ENCODE measurements at regions not wholly inside any gene's neighbourhood (a gene's known extent, or its start where the extent isn't known, plus 50 kb on each side); places are given as distances from the start of the nearest gene placed in this dataset.

DNA sequence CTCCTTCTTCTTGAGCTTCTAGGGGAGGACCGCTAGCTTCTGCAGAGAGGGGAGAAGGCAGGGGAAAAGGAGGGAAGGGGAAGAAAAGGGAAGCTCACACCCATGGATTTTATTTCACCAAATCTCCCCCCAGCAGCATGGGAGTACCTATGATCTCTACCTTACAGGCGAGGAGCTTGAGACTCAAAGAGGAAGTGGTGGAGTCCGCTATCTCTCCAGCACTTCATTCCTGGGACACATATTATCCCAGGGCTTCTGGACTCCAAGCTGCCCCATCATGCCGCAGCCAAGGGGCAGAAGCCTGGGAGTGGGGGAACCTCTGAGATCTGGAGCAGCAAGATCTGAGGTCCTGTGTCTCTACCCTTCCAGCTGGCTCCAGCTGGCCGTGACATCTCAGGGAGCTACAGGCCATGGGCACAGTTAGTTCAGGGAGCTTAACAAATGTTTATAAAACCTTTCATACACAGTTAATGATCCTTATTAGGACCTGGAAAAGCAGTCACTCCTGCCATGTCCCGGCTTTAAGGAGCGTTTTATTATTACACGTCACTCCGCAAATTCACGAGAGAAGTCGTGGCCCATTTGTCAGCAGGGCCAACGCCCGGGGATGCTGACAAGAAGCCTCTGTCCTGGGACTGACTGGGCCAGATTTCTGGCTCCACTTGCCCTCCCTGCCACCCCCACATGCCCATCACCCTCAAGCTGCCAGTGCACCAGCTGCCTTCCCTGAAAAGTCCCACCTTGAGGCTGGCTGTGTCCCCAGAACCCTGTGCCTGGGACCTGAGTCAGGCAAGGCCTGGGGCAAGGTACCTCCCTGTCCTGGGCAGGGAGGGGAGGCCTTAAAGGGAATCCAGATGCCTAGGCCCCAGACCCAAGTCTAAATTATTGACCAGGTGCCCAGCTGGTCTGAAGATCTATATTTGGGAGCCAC, 132.1 kb upstream of the ZMIZ1 start:
- peak in 1 of 2 donors; percentile 32 for DNase-seq
- intact Hi-C loops (cut with DNase I, micrococcal nuclease) = no loop called here
- ATAC-seq = no peak

DNA sequence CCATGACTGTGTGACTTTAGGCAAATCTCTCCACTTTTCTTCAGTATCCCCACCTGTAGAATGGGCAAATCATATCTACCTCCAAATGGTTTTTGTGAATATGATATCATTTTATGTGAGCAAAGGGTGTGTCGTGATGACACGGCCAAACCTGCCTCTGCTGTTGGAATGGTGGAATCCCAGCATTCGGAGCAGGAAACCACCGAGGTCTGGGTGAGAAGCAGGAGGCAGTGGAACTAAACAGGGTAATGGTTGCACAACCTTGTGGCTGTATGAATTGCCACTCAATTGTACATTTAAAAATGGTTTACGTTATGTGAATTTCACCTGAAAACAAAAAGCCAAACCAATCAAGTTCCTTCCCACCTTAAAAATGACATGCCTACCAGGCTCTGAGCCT, 131.4 kb upstream of the ZMIZ1 start:
- intact Hi-C loops (cut with DNase I, micrococcal nuclease) = no loop called here
- ATAC-seq = no peak
- no peak for DNase-seq

DNA sequence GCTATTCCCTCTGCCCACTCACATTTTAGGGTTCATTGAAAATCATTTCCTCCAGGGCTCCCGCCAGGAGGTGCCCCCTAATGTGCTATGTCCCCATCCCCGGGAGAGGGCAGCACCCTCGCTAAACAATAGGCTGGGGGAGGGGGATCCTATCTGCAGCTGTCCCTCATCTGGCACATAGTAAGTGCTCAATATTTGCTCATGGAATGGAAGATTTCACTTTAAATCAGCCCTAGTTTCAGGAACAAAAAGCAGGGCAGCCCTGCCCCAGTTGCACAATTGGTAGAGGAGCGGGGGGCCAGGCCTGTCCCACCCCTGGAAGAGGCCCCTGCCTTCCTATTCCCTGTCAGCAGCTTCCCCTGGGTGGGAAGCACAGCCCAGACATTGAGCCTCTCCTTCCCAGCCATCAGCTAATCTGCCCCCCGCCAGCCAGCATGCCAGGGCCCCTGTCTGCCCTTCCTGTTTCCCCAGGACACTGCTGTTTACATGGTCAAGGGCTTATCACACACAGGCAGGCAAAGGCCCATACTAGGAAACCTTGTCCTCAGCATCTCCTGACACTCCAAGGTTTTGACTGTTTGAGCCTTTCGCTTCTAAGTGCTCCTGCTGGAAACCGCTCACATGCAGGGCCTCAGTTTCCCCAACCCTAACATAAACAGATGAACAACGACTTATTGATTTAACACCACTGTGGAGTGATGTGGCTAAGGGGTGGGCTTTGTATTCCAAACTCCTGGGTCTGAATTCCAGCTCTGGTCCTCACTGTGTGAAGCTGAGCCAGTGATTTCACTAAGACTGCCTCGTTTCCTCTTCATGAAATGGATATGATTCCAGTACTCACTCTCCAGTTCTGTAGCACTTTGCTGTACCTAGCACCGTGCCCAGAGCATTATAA, 130.7 kb upstream of the ZMIZ1 start:
- no peak for ATAC-seq
- intact Hi-C loops (cut with DNase I, micrococcal nuclease) = no loop called here
- no peak for DNase-seq

DNA sequence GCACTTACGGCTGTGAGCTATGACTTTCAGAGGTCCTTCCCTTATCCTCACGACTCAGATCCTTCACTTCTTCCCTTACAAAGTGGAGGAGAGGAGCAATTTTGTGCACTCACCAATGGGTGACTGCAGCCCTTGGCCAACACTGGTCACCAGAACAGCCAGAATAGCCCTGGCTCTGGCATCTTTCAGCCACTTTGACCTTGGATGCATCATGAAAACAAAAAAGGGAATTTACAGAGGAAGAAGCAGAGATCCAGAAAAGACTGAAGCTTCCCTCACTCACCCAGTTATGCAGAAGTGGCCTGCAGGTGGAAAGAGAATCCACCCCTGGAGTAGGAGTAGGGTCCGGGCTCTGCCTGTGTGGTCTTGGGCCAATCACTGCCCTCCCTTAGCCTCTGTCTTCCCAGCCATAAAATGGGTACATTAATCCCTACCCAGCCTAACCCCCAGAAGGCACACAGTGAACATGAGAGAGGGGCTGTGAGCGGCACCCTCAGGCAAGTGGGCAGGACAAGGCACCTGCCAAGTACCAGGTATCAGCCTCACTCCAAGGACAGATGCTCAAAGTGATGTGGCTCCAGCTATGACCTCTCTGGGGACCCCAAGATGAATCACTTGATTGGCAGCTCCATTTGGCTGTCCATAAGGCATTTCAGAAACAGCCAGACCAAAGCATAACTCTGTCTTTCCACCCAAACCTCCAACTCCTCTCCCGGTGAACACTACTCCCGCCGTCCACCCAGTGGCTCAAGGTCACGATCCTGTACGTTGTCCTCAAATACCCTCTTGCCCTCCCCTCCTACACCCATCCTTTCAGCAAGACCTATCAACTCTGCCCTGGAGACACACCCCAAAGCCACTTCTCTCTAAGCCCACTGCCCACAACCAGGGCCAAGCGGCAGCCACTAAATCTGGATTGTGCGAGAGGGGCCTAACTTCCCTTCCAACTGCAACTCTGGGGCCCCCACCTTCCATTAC, 129.8 kb upstream of the ZMIZ1 start:
- intact Hi-C loops (cut with DNase I, micrococcal nuclease) = no loop called here
- ATAC-seq = no peak

DNA sequence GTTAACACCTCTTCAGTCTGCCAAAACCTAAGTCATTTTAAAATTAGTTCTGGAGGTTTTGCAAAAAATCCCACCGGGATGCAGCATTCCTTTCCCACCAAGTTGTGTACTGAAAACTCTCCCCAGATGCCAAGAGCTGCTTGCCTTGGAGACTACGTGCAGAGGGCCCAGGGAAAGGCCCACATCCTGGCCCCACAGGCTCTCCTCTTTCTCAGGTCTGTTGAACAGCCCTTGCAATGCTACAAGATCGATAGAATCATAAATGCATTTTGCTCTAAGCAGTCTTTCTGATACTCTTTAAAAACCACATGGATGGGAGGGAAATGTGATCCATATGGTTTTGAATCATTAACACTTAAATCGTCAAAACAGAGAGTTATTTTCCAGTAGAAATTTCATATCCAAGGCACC, 126.7 kb upstream of the ZMIZ1 start:
- intact Hi-C loops (cut with DNase I, micrococcal nuclease) = no loop called here
- ATAC-seq = no peak
- DNase-seq = no peak

More for the DNA sequence above, 129.8 kb upstream of the ZMIZ1 start:
- DNase-seq = no peak

DNA sequence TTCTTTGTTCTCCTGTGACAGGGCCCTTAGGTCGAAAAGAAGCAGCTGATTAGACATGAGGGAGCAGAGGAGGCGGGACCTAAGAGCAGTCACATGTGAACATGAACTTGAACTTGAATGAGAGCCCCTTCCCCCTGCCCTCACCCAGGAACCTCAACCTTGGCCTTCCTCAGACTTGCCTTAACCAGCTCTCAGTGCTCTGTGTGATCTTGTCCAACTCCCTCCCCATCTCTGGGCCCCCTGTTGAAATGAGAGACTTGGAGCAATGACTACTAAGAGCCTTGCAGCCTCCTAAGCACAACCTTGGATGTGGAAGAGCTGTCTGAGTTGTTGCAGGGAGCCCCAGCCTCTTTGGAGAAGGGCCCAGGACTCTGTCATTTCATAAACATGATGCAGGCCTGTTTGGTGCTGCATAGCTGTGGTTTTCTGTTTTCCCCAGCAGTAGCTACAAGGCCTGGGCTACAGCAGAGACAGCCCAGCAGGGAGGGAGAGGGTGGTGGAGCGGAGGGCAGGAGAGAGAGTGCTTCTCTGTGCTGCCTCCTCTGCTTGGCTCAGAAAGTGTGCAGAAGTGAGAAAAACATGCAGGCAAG, 123.9 kb upstream of the ZMIZ1 start:
- intact Hi-C loops (cut with DNase I, micrococcal nuclease) = no loop called here
- DNase-seq (peak in 1 of 2 donors; percentile 69), ATAC-seq (peak; percentile 35)

DNA sequence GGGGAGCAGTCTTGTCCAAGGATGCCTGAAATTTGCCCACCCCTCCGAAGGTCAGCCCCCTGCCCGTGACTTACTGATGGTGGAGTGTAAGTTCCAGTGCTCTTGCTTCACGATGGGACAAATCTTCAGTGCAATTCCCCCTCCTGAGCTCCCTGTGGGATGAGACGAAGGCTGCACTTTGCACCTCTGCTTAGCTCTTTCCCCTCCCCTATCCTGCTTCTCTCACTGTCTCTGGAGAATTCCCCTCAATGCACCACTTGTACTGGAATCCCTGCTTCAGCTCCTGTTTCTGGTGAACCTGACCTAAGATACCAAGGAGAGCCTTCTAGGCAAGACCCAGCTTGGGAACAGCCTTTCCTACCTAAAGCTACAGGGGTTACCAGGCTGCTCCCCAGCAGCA, 122.9 kb upstream of the ZMIZ1 start:
- DNase-seq (no peak), ATAC-seq (no peak)
- intact Hi-C loops (cut with DNase I, micrococcal nuclease) = no loop called here

DNA sequence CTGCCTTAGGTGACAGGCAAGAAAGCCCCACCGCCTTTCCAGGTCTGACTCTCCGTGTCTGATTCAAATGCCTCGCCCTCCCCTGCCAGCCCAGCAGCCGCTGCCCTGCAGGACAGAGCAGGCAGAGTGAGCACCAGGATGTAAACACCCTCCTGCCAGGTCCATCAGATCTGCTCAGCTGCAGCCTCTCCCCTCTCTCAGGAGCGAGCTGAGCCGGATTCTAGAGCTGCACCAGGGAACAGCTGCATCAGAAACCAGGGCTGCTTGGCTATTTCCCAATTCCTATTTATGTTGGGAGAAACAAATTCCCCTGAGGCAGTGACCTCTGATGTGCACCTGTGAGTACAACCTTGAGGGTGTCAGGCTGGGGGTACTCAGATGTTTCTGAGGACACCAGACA, 121.5 kb upstream of the ZMIZ1 start:
- intact Hi-C loops (cut with DNase I, micrococcal nuclease) = no loop called here
- no peak for DNase-seq
- no peak for ATAC-seq

DNA sequence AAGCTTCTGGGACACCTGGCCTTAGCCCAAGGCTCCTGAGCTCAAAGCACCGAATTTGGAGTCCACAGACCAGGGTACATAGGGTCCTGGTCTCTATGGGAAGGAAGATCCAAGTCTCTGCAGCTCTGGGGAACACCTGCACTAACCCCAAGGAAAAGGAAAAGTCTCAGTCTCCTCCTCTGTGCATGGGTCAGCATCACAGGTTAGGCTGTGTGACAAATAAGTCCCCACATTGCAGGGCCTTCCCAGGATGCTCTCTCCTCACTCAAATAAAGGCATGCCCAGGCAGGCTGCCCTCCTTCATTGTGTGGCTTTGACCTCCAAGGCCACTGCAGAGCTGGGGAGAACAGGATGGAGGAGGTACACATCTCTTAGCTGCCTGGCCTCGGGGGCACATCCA, 121.0 kb upstream of the ZMIZ1 start:
- intact Hi-C loops (cut with DNase I, micrococcal nuclease) = no loop called here
- no peak for ATAC-seq

DNA sequence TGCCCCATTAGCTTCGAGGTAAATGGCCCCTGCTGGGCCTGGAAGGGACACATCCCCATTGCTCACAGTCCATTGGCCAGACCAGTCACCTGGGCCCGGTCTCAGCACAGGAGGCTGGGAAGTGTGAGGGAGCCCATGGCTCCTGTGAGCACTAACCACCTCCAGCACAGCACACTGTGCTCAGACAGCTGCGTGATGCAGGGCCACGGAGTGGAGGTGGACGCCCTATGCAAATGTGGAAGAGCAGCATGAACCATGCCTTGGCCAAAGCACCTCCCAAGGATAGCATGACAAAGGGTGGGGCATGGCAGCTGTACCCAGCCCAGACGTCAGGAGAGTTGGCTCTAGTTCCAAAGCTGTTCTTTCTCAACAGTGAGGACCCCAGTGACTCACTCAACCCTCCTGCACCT, 120.1 kb upstream of the ZMIZ1 start:
- intact Hi-C loops (cut with DNase I, micrococcal nuclease) = no loop called here
- ATAC-seq (peak; percentile 93), DNase-seq (no peak)

More for the DNA sequence above, 121.0 kb upstream of the ZMIZ1 start:
- no peak for DNase-seq

DNA sequence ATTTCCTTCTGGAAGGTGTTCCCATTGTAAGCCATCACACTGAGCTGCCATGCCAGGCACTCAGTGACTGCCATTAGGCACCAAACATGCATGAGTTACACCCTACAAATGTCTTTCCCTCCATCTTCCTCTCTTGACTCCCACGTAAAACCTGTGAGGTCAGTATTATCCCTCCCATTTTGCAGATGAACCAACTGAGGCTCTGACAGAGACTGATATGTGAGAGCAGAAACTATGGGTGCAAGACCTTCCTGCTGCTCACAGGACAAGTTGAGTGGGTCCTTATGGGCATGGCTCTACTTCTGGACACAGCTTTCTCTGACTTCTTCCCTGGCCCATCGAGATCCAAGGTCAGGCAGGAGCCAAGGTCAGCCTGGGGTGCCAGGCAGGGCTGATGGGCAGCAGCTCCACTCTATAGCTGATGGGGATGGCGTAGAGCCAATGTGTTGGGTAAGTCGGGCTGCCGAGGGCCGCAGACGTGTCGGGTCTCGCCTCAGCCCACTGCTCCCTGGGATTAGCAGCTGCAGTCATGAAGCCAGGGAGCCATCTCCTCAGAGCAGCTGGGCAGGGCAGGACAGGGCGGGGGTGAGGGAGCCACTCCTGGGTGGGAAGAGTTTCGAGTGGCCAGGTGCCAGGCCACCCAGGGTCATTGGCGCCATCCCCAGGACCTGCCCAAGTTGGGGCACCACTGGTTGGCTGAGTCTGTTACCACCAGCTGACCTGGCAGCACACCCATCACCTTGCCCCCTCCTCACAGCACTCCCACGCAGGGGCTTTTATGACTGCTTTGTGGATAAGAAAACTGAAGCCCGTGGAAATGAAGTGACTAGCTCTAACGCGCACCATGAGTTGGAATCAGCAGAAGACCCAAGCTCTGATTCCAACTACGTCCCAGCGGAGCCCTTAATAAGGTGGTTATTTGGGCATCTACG, 117.8 kb upstream of the ZMIZ1 start:
- ATAC-seq (no peak), DNase-seq (no peak)
- intact Hi-C loops (cut with DNase I, micrococcal nuclease) = no loop called here

DNA sequence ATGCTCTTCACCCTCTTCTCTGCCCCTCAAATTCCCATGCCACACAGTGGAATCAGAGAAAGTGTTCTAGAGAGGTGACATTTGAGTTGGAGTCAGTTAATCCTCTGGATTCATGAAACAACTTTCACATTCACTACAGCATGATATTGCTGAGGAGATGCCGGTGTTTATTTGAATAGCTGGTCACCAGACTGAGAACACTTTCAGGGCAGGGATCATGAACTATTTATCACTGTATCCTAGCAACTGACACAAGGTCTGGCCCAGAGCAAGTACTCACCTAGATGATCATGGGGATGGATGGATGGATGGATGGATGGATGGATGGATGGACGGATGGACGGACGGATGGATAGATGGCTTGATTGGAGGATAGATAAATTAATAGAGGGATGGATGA, 116.7 kb upstream of the ZMIZ1 start:
- ATAC-seq = no peak
- no peak for DNase-seq

DNA sequence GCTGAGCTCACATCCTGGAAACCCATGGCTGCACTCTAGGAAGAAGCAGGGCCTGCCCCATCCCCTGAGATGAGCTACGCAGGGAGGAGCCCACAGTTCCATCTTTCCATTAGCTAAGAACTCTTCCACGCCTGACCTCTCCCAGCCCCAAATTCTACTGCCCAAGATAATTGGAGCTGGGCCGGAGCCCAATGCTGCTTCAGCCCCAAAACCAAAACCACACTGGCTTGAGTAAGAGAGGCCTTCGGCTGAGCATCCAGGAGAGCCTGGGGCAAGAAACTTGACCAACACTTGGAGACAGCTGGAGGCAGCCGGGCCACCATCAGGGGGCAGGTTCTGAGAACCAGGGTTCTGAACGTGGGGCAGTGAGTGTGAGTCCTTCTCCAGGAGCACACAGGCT, 116.1 kb upstream of the ZMIZ1 start:
- no peak for ATAC-seq
- intact Hi-C loops (cut with DNase I, micrococcal nuclease) = no loop called here
- DNase-seq = no peak

More for the DNA sequence above, 116.7 kb upstream of the ZMIZ1 start:
- intact Hi-C loops (cut with DNase I, micrococcal nuclease) = no loop called here

DNA sequence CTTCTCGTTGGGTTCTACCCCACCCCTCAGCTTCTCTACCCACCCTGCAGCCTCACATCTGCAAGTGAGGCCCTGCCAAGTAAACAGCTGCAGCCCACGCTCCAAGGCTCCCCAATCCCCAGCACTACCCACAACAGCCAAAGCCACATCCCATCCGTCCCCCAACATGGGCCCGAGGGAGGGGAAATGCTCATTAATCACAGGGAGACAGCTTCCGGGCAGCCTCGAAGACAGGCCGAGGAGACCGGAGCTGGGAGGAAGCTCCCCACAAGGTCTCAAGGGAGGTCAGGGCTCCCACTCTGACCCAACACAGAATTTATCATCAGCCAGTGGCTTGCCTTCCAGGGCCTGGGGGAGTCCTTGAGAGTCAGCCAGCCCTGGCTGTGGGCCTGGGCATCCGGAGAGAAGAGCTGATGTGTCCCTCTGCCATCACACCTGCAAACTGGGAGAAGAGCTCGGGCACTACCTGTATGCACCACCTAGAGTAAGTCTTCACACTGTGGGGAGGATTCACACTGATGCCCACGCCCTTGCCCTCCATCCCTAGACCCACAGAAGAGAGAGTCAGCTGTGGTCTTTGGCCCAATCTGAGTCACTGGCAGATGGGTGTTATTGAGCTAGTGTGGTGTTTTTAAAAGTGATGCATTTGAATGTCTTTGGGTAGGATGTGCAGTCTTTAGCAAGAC, 115.5 kb upstream of the ZMIZ1 start:
- intact Hi-C loops (cut with DNase I, micrococcal nuclease) = no loop called here
- ATAC-seq (no peak), DNase-seq (no peak)

DNA sequence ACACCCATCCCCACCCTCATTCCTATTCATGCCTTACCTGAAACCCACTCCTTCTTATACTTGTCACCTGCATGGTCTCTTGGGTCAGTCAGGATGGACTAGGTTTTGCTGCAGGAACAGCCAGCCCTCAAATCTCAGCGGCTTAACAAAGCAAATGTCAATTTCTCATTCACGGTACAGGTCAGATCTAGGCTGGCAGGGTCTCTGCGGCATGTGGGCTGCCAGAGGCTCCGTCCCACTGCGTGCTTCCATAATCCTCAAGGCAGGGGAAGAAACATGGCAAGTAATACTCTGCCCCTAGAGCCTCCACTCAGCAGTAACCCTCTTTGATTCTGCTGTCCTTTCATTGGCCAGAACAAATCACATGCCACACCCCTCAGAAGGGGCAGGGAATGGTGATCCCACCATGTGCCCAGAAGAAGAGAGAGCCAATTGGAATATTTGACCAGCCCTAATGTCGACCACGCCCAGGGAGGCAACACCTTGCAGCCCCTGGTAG, 114.9 kb upstream of the ZMIZ1 start:
- intact Hi-C loops (cut with DNase I, micrococcal nuclease) = no loop called here

DNA sequence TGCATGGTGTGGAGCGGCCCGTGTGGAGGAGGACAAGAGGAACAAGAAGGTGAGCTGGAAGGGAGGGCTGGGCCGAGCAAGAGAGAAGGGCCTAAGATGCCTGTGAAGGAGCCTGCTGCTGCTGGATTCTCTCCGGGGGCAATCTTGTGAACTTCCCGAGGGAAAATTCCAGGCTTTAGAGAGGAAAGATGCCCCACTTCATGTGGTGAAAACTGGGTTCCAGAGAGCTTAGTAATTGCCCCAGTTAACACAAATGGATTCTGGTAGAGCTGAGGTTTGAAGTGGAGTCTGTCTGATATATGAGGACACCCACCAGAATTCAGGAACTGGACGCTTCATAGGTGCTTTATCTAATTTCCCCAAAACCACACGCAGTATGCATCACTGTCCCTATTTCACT, 114.1 kb upstream of the ZMIZ1 start:
- ATAC-seq = no peak
- no peak for DNase-seq
- intact Hi-C loops (cut with DNase I, micrococcal nuclease) = no loop called here

More for the DNA sequence above, 114.9 kb upstream of the ZMIZ1 start:
- no peak for ATAC-seq
- DNase-seq = no peak

DNA sequence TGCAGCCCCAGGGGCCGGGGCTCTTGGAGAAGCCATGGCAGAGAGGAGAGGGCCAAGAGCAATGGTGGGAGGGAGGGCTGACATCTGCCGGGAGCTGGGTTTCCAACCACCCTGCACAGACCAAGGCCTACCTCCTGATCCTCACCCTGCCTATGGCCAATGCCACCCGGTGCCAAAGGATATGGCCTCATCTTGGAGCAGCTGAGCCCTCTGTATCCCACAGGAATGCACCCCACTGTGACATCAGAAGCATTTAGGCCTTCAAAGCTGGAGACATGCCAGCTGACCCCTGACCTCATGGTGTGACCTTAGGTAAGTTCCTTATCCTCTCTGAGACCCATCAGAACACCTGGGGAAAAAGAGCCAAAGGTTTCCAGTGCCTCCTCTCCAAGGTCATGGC, 113.6 kb upstream of the ZMIZ1 start:
- intact Hi-C loops (cut with DNase I, micrococcal nuclease) = no loop called here
- no peak for DNase-seq
- ATAC-seq = no peak
